ENCODE measurements at regions not wholly inside any gene's neighbourhood (a gene's known extent, or its start where the extent isn't known, plus 50 kb on each side); places are given as distances from the start of the nearest gene placed in this dataset.
"Not testable (repeated sequence)": the region's sequence is repeated elsewhere in the genome, so short reads cannot be mapped to it uniquely, and the experiment has no call there.

DNA sequence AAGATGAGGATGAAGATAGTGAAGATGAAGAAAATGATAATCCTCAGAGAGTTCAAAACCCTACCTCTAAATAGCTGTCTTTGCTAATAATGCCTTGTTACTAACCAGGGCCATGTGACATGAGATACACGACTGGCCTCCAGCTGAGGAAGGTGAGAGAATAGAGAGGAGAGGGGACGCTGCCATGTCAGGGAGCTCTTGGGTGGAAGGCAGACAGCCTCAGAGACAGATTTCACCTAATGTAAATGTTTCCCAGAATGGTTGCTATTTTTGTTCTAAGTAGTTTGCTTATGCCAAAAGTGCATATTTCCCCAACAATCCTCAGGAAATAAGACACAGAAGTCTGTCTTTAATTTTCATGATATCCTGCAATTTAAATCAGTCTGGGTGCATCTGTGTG is 138.4 kb downstream of the ELOVL4 start:
- Histone ChIP-seq H3K4me1 (ENCODE audit: insufficient read depth, low read length) (peaks cover 24% of the 10 kb centered on the region), H3K9ac (ENCODE audit: low read depth, low read length) (no peak overlapping the region), H3K4me3 (ENCODE audit: low read length) (no peak overlapping the region), H3K27ac (ENCODE audit: low read depth, low read length) (no peak overlapping the region), H3K36me3 (ENCODE audit: insufficient read depth, low read length) (no peaks in the 10 kb centered on the region), H3K9me3 (ENCODE audit: insufficient read depth, low read depth, low read length) (no peaks in the 10 kb centered on the region), H3K27me3 (ENCODE audit: insufficient read depth, low read length) (no peaks in the 10 kb centered on the region)
- 44% methylated on average over 2 of the region's 2 CpGs for WGBS

GRCh38 chr6:79806661-79807060 is 140.7 kb downstream of the ELOVL4 start:
- H3K9ac ChIP-seq (ENCODE audit: low read depth, low read length); H3K36me3 ChIP-seq (ENCODE audit: insufficient read depth, low read length); H3K27me3 ChIP-seq (ENCODE audit: insufficient read depth, low read length); H3K4me3 ChIP-seq (ENCODE audit: low read length); H3K9me3 ChIP-seq (ENCODE audit: insufficient read depth, low read depth, low read length); H3K27ac ChIP-seq (ENCODE audit: low read depth, low read length): not testable (repeated sequence)
- peaks cover 19% of the 10 kb centered on the region for H3K4me1 ChIP-seq (ENCODE audit: insufficient read depth, low read length)
- 93% methylated on average over 5 of the region's 5 CpGs for WGBS

DNA sequence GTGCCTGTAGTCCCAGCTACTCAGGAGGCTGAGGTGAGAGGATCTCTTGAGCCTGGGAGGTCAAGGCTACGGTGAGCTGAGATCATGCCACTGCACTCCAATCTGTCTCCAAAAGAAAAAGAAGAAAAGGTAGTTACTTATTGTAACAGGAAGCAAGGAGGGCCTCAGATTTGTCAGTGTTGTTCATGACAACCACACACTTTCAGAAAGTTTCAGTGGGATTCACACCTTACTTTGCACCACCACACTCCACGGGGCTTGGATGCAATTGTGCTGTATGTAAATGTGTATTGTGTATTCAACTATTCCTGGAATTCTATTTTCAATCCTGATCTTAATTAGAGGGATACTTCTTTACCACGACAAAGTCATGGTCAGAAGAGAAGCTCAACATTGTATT is 142.6 kb downstream of the ELOVL4 start:
- H3K9me3 ChIP-seq (ENCODE audit: insufficient read depth, low read depth, low read length), result no peaks in the 10 kb centered on the region
- H3K4me1 ChIP-seq (ENCODE audit: insufficient read depth, low read length), result peaks cover 4% of the 10 kb centered on the region; the same call in 1 of the 2 replicates
- H3K27ac ChIP-seq (ENCODE audit: low read depth, low read length), result no peak overlapping the region
- 93% methylated on average over 2 of the region's 3 CpGs for WGBS
- no peaks in the 10 kb centered on the region for H3K27me3 ChIP-seq (ENCODE audit: insufficient read depth, low read length)
- no peaks in the 10 kb centered on the region for H3K36me3 ChIP-seq (ENCODE audit: insufficient read depth, low read length)
- no peak overlapping the region for H3K9ac ChIP-seq (ENCODE audit: low read depth, low read length)
- H3K4me3 ChIP-seq (ENCODE audit: low read length), result no peak overlapping the region

DNA sequence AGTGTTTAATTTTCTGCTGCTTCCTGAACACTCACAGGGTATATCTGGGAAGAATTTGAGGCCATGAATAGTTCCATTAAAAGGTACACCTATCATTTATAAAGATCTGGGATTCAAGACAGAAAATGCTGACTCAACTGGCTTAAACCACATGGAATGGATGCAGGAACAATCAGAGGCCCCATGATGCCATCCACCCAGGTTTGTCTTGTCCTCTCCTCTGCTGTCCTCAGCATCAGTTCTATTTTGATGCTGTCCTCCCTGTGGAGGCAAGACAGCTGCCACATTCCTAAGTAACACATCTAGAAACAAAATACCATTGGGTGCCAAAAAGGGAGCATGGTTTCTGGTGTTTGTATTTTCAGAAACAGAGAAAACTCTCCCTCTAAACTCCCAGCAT is 143.4 kb downstream of the ELOVL4 start:
- H3K27me3 ChIP-seq (ENCODE audit: insufficient read depth, low read length), result no peaks in the 10 kb centered on the region
- no peaks in the 10 kb centered on the region for H3K36me3 ChIP-seq (ENCODE audit: insufficient read depth, low read length)
- no peaks in the 10 kb centered on the region; the same call in 1 of the 2 replicates for H3K4me1 ChIP-seq (ENCODE audit: insufficient read depth, low read length)
- no peak overlapping the region for H3K27ac ChIP-seq (ENCODE audit: low read depth, low read length)
- no peak overlapping the region for H3K9ac ChIP-seq (ENCODE audit: low read depth, low read length)
- H3K9me3 ChIP-seq (ENCODE audit: insufficient read depth, low read depth, low read length), result no peaks in the 10 kb centered on the region
- no peak overlapping the region for H3K4me3 ChIP-seq (ENCODE audit: low read length)

DNA sequence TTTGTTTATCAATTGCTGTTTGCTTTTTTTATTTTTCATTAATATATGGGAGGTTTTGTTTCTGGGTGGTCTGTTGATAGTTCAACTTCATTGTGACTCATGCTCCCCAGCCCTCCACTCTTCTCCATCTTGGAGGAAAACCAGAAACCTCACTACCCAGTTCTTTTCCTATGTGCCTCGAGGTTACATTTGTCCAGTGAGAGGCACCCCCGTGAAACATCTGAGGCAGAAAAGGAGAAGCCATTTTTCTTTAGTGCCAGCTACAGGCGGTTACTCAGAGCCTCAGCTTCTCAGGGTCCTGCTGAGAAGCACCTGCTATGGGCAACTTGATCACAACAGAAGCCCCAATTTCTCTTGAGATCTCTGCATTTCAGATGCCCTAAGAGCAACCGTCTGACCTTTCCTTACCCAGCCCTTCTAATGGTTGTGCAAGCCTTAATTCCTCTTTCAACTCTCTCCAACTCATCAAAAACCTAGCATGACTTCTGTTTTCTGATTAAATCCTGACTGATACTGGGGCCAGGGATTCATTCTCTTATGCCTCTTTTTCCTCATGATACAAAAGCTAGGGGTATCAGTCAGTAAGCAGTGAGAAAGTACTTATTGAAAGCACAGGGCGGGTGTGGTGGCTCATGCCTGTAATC is 144.6 kb downstream of the ELOVL4 start:
- H3K27me3 ChIP-seq (ENCODE audit: insufficient read depth, low read length), result no peaks in the 10 kb centered on the region
- WGBS, result 77% methylated on average over 4 of the region's 5 CpGs

DNA sequence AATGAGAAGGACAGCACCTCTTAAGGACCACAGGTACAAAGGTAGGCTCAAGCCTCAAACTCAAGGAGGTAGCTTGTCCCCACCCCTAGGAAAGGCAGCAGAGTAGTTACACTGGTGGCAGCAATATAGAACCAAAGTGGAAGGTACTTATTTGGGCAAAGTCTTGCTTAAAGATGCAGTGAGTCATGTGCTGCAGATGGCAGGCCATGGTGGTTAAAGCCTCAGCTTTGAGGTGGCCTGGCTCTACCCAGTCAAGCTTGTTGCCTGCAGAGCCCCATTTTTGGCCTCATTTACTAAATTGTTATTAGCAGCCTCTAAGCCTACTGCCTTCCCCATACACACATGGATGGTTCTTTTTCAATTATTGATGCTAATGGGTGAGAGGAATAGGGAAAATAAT is 146.0 kb downstream of the ELOVL4 start:
- Histone ChIP-seq H3K27me3 (ENCODE audit: insufficient read depth, low read length) (no peaks in the 10 kb centered on the region), H3K9ac (ENCODE audit: low read depth, low read length) (no peak overlapping the region), H3K27ac (ENCODE audit: low read depth, low read length) (no peak overlapping the region), H3K36me3 (ENCODE audit: insufficient read depth, low read length) (no peaks in the 10 kb centered on the region), H3K9me3 (ENCODE audit: insufficient read depth, low read depth, low read length) (no peaks in the 10 kb centered on the region), H3K4me1 (ENCODE audit: insufficient read depth, low read length) (peaks cover 1% of the 10 kb centered on the region; the same call in 1 of the 2 replicates), H3K4me3 (ENCODE audit: low read length) (no peak overlapping the region)

More for the DNA sequence above, 144.6 kb downstream of the ELOVL4 start:
- Histone ChIP-seq H3K4me3 (ENCODE audit: low read length) (no peak overlapping the region), H3K36me3 (ENCODE audit: insufficient read depth, low read length) (no peaks in the 10 kb centered on the region), H3K4me1 (ENCODE audit: insufficient read depth, low read length) (no peaks in the 10 kb centered on the region; the same call in 1 of the 2 replicates), H3K9me3 (ENCODE audit: insufficient read depth, low read depth, low read length) (no peaks in the 10 kb centered on the region), H3K27ac (ENCODE audit: low read depth, low read length) (no peak overlapping the region), H3K9ac (ENCODE audit: low read depth, low read length) (no peak overlapping the region)

DNA sequence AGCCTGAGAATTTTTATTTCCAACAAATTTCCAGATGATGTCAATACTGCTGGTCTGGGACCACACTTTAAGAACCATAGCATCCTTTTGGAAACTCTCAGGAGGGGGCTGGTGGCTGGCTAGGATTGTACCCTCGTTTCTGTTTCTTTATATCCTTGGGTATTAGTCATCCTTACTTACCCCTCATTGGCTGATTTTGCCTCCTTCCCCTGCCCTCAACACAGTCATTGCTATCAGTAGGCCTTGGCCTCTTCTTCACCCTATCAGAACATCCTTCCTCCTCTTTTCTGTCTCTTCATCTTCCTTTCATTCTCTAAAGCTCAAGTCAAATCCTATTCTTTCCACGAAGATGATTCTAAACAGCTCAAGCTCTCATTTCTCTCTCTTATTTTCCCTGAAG is 148.5 kb downstream of the ELOVL4 start:
- H3K9me3 ChIP-seq (ENCODE audit: insufficient read depth, low read depth, low read length), result no peaks in the 10 kb centered on the region
- no peaks in the 10 kb centered on the region for H3K36me3 ChIP-seq (ENCODE audit: insufficient read depth, low read length)
- no peak overlapping the region for H3K4me3 ChIP-seq (ENCODE audit: low read length)
- 75% methylated on average over 2 of the region's 2 CpGs for WGBS
- no peak overlapping the region for H3K9ac ChIP-seq (ENCODE audit: low read depth, low read length)
- no peaks in the 10 kb centered on the region for H3K27me3 ChIP-seq (ENCODE audit: insufficient read depth, low read length)
- H3K4me1 ChIP-seq (ENCODE audit: insufficient read depth, low read length), result peaks cover 4% of the 10 kb centered on the region; the same call in 1 of the 2 replicates
- H3K27ac ChIP-seq (ENCODE audit: low read depth, low read length), result no peak overlapping the region

GRCh38 chr6:79797912-79798311 is 149.4 kb downstream of the ELOVL4 start:
- H3K27ac ChIP-seq (ENCODE audit: low read depth, low read length), result no peak overlapping the region
- 87% methylated on average over 2 of the region's 2 CpGs for WGBS

GRCh38 chr6:79797163-79797764 is 150.1 kb downstream of the ELOVL4 start:
- Histone ChIP-seq H3K27ac (ENCODE audit: low read depth, low read length) (no peak overlapping the region), H3K4me3 (ENCODE audit: low read length) (no peak overlapping the region), H3K27me3 (ENCODE audit: insufficient read depth, low read length) (no peaks in the 10 kb centered on the region), H3K9ac (ENCODE audit: low read depth, low read length) (no peak overlapping the region), H3K36me3 (ENCODE audit: insufficient read depth, low read length) (no peaks in the 10 kb centered on the region), H3K4me1 (ENCODE audit: insufficient read depth, low read length) (0 out of 2 replicates have a peak, but pooled peaks cover 4% of the 10 kb centered on the region), H3K9me3 (ENCODE audit: insufficient read depth, low read depth, low read length) (no peaks in the 10 kb centered on the region)
- WGBS, result 94% methylated on average over 3 of the region's 3 CpGs

More at GRCh38 chr6:79797912-79798311, 149.4 kb downstream of the ELOVL4 start:
- Histone ChIP-seq H3K9me3 (ENCODE audit: insufficient read depth, low read depth, low read length) (no peaks in the 10 kb centered on the region), H3K4me3 (ENCODE audit: low read length) (no peak overlapping the region), H3K9ac (ENCODE audit: low read depth, low read length) (no peak overlapping the region), H3K4me1 (ENCODE audit: insufficient read depth, low read length) (0 out of 2 replicates have a peak, but pooled peaks cover 4% of the 10 kb centered on the region), H3K27me3 (ENCODE audit: insufficient read depth, low read length) (no peaks in the 10 kb centered on the region), H3K36me3 (ENCODE audit: insufficient read depth, low read length) (no peaks in the 10 kb centered on the region)

DNA sequence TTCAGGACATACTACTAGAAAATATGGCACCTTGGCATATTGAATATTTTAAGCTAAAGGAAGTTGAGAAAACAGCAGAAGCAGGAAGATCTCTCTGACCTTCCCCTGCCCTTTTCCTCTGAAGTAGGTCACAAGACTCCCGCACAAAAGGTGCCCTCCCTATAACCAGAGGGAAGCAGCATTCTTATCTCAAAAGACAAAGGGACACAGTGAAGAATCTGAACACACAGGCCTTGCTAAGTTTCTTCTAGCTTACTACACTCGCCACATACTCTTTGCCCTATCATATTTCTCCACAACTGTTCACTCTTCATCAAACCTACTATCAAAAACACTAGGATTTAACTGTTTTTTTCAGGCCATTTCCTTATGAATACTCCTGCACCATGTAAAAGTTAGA is 151.2 kb downstream of the ELOVL4 start:
- H3K9me3 ChIP-seq (ENCODE audit: insufficient read depth, low read depth, low read length), result no peaks in the 10 kb centered on the region
- no peak overlapping the region for H3K9ac ChIP-seq (ENCODE audit: low read depth, low read length)
- WGBS, result 85% methylated on average over 2 of the region's 2 CpGs
- H3K27ac ChIP-seq (ENCODE audit: low read depth, low read length), result no peak overlapping the region
- no peaks in the 10 kb centered on the region for H3K36me3 ChIP-seq (ENCODE audit: insufficient read depth, low read length)
- 0 out of 2 replicates have a peak, but pooled peaks cover 4% of the 10 kb centered on the region for H3K4me1 ChIP-seq (ENCODE audit: insufficient read depth, low read length)
- no peak overlapping the region for H3K4me3 ChIP-seq (ENCODE audit: low read length)
- no peaks in the 10 kb centered on the region for H3K27me3 ChIP-seq (ENCODE audit: insufficient read depth, low read length)

GRCh38 chr6:79789896-79790295 is 157.5 kb downstream of the ELOVL4 start:
- Histone ChIP-seq H3K27me3 (ENCODE audit: insufficient read depth, low read length) (no peaks in the 10 kb centered on the region), H3K36me3 (ENCODE audit: insufficient read depth, low read length) (no peaks in the 10 kb centered on the region), H3K27ac (ENCODE audit: low read depth, low read length) (no peak overlapping the region), H3K9ac (ENCODE audit: low read depth, low read length) (no peak overlapping the region), H3K4me3 (ENCODE audit: low read length) (no peak overlapping the region), H3K9me3 (ENCODE audit: insufficient read depth, low read depth, low read length) (no peaks in the 10 kb centered on the region), H3K4me1 (ENCODE audit: insufficient read depth, low read length) (no peaks in the 10 kb centered on the region)
- WGBS, result 87% methylated on average over 5 of the region's 5 CpGs

All from HUES64 (cell line).